Loucy (cell line): ENCODE measurements at regions not wholly inside any gene's neighbourhood (a gene's known extent, or its start where the extent isn't known, plus 50 kb on each side); places are given as distances from the start of the nearest gene placed in this dataset.

ENCODE experiments used
- CTCF ChIP-seq: fragments of 200-600 bp; sonication (generic); conservative IDR thresholded peaks from 2 replicates; pipeline ENCODE4 v1.5.1; 2014; ENCODE audit warnings: mild to moderate bottlenecking, antibody characterized with exemption, low read length
- EZH2phosphoT487 ChIP-seq: fragments of 200-600 bp; IDR thresholded peaks from 2 replicates; pipeline ENCODE4 v1.6.1; 2018; ENCODE audit warnings: antibody characterized with exemption, mild to moderate bottlenecking, moderate library complexity, borderline replicate concordance

- no peak for TF ChIP-seq CTCF
- no peak for TF ChIP-seq EZH2phosphoT487
Observed at GRCh38 chr1:34363447-34363846, 186.7 kb downstream of the C1orf94 start.
